ENCODE measurements at regions not wholly inside any gene's neighbourhood (a gene's known extent, or its start where the extent isn't known, plus 50 kb on each side); places are given as distances from the start of the nearest gene placed in this dataset.

GRCh38 chr7:42618651-42619360 lies 293.1 kb downstream of the C7orf25 start:
- intact Hi-C loops (cut with DNase I, micrococcal nuclease), result no loop called here
- Histone ChIP-seq H3K9me3 (no peaks in the 10 kb centered on the region), H3K4me3 (no peak overlapping the region), H3K36me3 (ENCODE audit: low read depth) (no peaks in the 10 kb centered on the region), H3K4me1 (ENCODE audit: low read depth) (no peaks in the 10 kb centered on the region)
- no peak for TF ChIP-seq CTCF (IDR thresholded peaks at IDR 0.05)
- no peak for DNase-seq
- no peak for ATAC-seq

GRCh38 chr7:42617806-42618457 lies 293.9 kb downstream of the C7orf25 start:
- no peak for TF ChIP-seq CTCF (IDR thresholded peaks at IDR 0.05)
- Histone ChIP-seq H3K36me3 (ENCODE audit: low read depth) (no peaks in the 10 kb centered on the region), H3K9me3 (no peaks in the 10 kb centered on the region), H3K4me1 (ENCODE audit: low read depth) (no peaks in the 10 kb centered on the region), H3K4me3 (no peak overlapping the region)
- no peak for ATAC-seq
- DNase-seq, result peak in 1 of 3 donors; percentile 33
- intact Hi-C loops (cut with DNase I, micrococcal nuclease), result no loop called here

- ATAC-seq (no peak), DNase-seq (no peak)
- intact Hi-C loops (cut with DNase I, micrococcal nuclease), result no loop called here
- no peaks in the 10 kb centered on the region for H3K4me1 ChIP-seq (ENCODE audit: low read depth)
- no peaks in the 10 kb centered on the region for H3K36me3 ChIP-seq (ENCODE audit: low read depth)
- no peak overlapping the region for H3K4me3 ChIP-seq
- no peak for TF ChIP-seq CTCF (IDR thresholded peaks at IDR 0.05)
- H3K9me3 ChIP-seq, result no peaks in the 10 kb centered on the region
These were observed 294.7 kb downstream of the C7orf25 start for GRCh38 chr7:42617071-42617765.

- H3K36me3 ChIP-seq (ENCODE audit: low read depth), result no peaks in the 10 kb centered on the region
These were observed 297.2 kb downstream of the C7orf25 start for GRCh38 chr7:42614636-42615035.

GRCh38 chr7:42611961-42612360 lies 299.9 kb downstream of the C7orf25 start:
- no peaks in the 10 kb centered on the region for H3K36me3 ChIP-seq (ENCODE audit: low read depth)
- TF ChIP-seq CTCF (IDR thresholded peaks at IDR 0.05), result no peak
- intact Hi-C loops (cut with DNase I, micrococcal nuclease), result no loop called here
- no peaks in the 10 kb centered on the region for H3K9me3 ChIP-seq
- ATAC-seq (no peak), DNase-seq (no peak)
- H3K4me3 ChIP-seq, result no peak overlapping the region
- H3K4me1 ChIP-seq (ENCODE audit: low read depth), result no peaks in the 10 kb centered on the region

More at GRCh38 chr7:42614636-42615035, 297.2 kb downstream of the C7orf25 start:
- intact Hi-C loops (cut with DNase I, micrococcal nuclease), result no loop called here
- no peak for DNase-seq
- Histone ChIP-seq H3K4me3 (no peak overlapping the region), H3K9me3 (no peaks in the 10 kb centered on the region), H3K4me1 (ENCODE audit: low read depth) (no peaks in the 10 kb centered on the region)
- no peak for ATAC-seq
- no peak for TF ChIP-seq CTCF (IDR thresholded peaks at IDR 0.05)

All from mucosa of descending colon (tissue), 3 donors.